Medulla oblongata (tissue), 1 donor: ENCODE measurements at regions not wholly inside any gene's neighbourhood (a gene's known extent, or its start where the extent isn't known, plus 50 kb on each side); places are given as distances from the start of the nearest gene placed in this dataset.

Experiments used
- DNase-seq: peaks from one replicate; pipeline ENCODE4 v3.0.0-alpha.2; 2015; ENCODE audit errors: extremely low spot score

- no peak for DNase-seq
These were observed 297.3 kb downstream of the DHX15 start for GRCh38 chr4:24287096-24287495.

GRCh38 chr4:24285759-24286158, 298.6 kb downstream of the DHX15 start:
- DNase-seq = no peak

- no peak for DNase-seq
These were observed 301.9 kb downstream of the DHX15 start for GRCh38 chr4:24282446-24282845.

- no peak for DNase-seq
These were observed 304.4 kb downstream of the DHX15 start for GRCh38 chr4:24279911-24280375.

GRCh38 chr4:24279469-24279868, 304.9 kb downstream of the DHX15 start:
- no peak for DNase-seq

- no peak for DNase-seq
These were observed 305.7 kb downstream of the DHX15 start for GRCh38 chr4:24278693-24279092.

GRCh38 chr4:24274381-24274941, 309.9 kb downstream of the DHX15 start:
- no peak for DNase-seq

- DNase-seq = no peak
These were observed 311.2 kb downstream of the DHX15 start for GRCh38 chr4:24273136-24273535.

- no peak for DNase-seq
These were observed 317.2 kb downstream of the DHX15 start for GRCh38 chr4:24266951-24267722.

- no peak for DNase-seq
These were observed 318.4 kb downstream of the DHX15 start for GRCh38 chr4:24265989-24266388.

- DNase-seq = no peak
These were observed 321.7 kb downstream of the DHX15 start for GRCh38 chr4:24262616-24263015.

GRCh38 chr4:24262084-24262483, 322.3 kb downstream of the DHX15 start:
- DNase-seq = no peak

GRCh38 chr4:24260923-24261564, 323.3 kb downstream of the DHX15 start:
- peak; percentile 38 for DNase-seq

GRCh38 chr4:24260133-24260715, 324.1 kb downstream of the DHX15 start:
- DNase-seq = peak; percentile 5

GRCh38 chr4:24256547-24256946, 327.8 kb downstream of the DHX15 start:
- no peak for DNase-seq

GRCh38 chr4:24256066-24256465, 328.3 kb downstream of the DHX15 start:
- DNase-seq = no peak

GRCh38 chr4:24252121-24252520, 332.2 kb downstream of the DHX15 start:
- DNase-seq = no peak

GRCh38 chr4:24251589-24251988, 332.8 kb downstream of the DHX15 start:
- no peak for DNase-seq

- no peak for DNase-seq
These were observed 334.4 kb downstream of the DHX15 start for GRCh38 chr4:24249972-24250371.

- no peak for DNase-seq
These were observed 335.4 kb downstream of the DHX15 start for GRCh38 chr4:24248674-24249630.

GRCh38 chr4:24245491-24245820, 338.9 kb downstream of the DHX15 start:
- peak; percentile 50 for DNase-seq
